Caco-2 (cell line): ENCODE measurements at regions not wholly inside any gene's neighbourhood (a gene's known extent, or its start where the extent isn't known, plus 50 kb on each side); places are given as distances from the start of the nearest gene placed in this dataset.
"Not testable (repeated sequence)": the region's sequence is repeated elsewhere in the genome, so short reads cannot be mapped to it uniquely, and the experiment has no call there.

ENCODE experiments used
- BruUV-seq: library from RNA; stranded (reverse); fragments of 400-500 nt; replicated peaks from 2 replicates; lab custom pipeline; 2021; lab: Mats Ljungman, UMichigan
- CTCF ChIA-PET: fragments of 300-600 bp; sonication (Branson Sonifier 250); formaldehyde crosslinking; loops from one replicate; lab custom pipeline; 2022; ENCODE audit warnings: antibody characterized with exemption; lab: Charles Lee
- POLR2A ChIA-PET: fragments of 300-600 bp; sonication (Branson Sonifier 250); formaldehyde crosslinking; loops from one replicate; lab custom pipeline; 2022; ENCODE audit warnings: antibody characterized with exemption; lab: Charles Lee
- DNase-seq, 2 experiments: peaks; one replicate each; pipeline versions ENCODE4 v3.0.0 to v3.0.0-alpha.2; 2020 to 2022
- H3K27me3 ChIP-seq: replicated peaks from 2 replicates; pipeline ENCODE4 v1.6.0; 2011; ENCODE audit warnings: low read length; ENCODE audit not compliant: control insufficient read depth, insufficient read depth
- H3K36me3 ChIP-seq: 2 replicates; pipeline ENCODE4 v1.5.1; 2011; ENCODE audit warnings: low read length; ENCODE audit not compliant: control insufficient read depth, insufficient read depth
- H3K4me1 ChIP-seq: fragments of 250-450 bp; sonication (Bioruptor Pico); 2 replicates; pipeline ENCODE4 v1.5.1; 2020; ENCODE audit warnings: mild to moderate bottlenecking
- H3K4me3 ChIP-seq: 2 replicates; pipeline ENCODE4 v1.5.1; 2011; ENCODE audit warnings: low read depth, mild to moderate bottlenecking, control low read depth, low read length
- H3K9me3 ChIP-seq: fragments of 250-450 bp; sonication (Bioruptor Pico); 2 replicates; pipeline ENCODE4 v1.5.1; 2020; ENCODE audit warnings: mild to moderate bottlenecking, moderate library complexity
- H3K27ac Mint-ChIP-seq: one replicate; pipeline ENCODE4 v1.8.0; 2022; ENCODE audit warnings: mixed read lengths; ENCODE audit not compliant: unreplicated experiment
- H3K27me3 Mint-ChIP-seq: one replicate; pipeline ENCODE4 v1.8.0; 2022; ENCODE audit warnings: mixed read lengths; ENCODE audit not compliant: insufficient read depth, unreplicated experiment
- H3K36me3 Mint-ChIP-seq: one replicate; pipeline ENCODE4 v1.8.0; 2022; ENCODE audit warnings: mild to moderate bottlenecking, mixed read lengths; ENCODE audit not compliant: insufficient read depth, unreplicated experiment
- H3K4me1 Mint-ChIP-seq: one replicate; pipeline ENCODE4 v1.8.0; 2022; ENCODE audit warnings: low read depth, mixed read lengths; ENCODE audit not compliant: unreplicated experiment
- H3K4me3 Mint-ChIP-seq: one replicate; pipeline ENCODE4 v1.8.0; 2022; ENCODE audit warnings: mild to moderate bottlenecking, moderate library complexity, mixed read lengths; ENCODE audit not compliant: unreplicated experiment
- H3K9me3 Mint-ChIP-seq: one replicate; pipeline ENCODE4 v1.8.0; 2022; ENCODE audit warnings: mixed read lengths; ENCODE audit not compliant: unreplicated experiment
- CTCF ChIP-seq, 2 experiments: fragments of 200-600 bp in 1 of 2; IDR thresholded peaks; 1 replicate in 1 of 2; 2 replicates in 1 of 2; pipeline versions ENCODE4 v1.5.1 to v1.8.0; 2011 to 2022; ENCODE audit warnings: antibody characterized with exemption in 1 of 2, control low read depth in 1 of 2, inconsistent platforms in 1 of 2, low read depth in 1 of 2, low read length in 1 of 2, mild to moderate bottlenecking in 1 of 2, moderate library complexity in 1 of 2; ENCODE audit not compliant: insufficient read depth in 1 of 2, severe bottlenecking in 1 of 2, unreplicated experiment in 1 of 2
- intact Hi-C: fragments of 100-400 bp; cut with micrococcal nuclease; formaldehyde crosslinking; loops from one replicate; pipeline ENCODE4 v1.10.0; 2022; ENCODE audit not compliant: unreplicated experiment

GRCh38 chr12:17577405-17577804 is 512.6 kb downstream of the RERGL start:
- TF ChIP-seq CTCF (IDR thresholded peaks at IDR 0.05; ENCODE audit: insufficient read depth in 1 of 2, low read depth in 1 of 2, low read length in 1 of 2, severe bottlenecking in 1 of 2, unreplicated experiment in 1 of 2): no peak
- no peaks in the 10 kb centered on the region for H3K9me3 Mint-ChIP-seq
- CTCF ChIA-PET: no interaction called here

GRCh38 chr12:17572250-17572649 is 517.7 kb downstream of the RERGL start:
- BruUV-seq: no TSS peak
- TF ChIP-seq CTCF (IDR thresholded peaks at IDR 0.05; ENCODE audit: insufficient read depth in 1 of 2, low read depth in 1 of 2, low read length in 1 of 2, severe bottlenecking in 1 of 2, unreplicated experiment in 1 of 2): no peak
- Mint-ChIP-seq H3K4me1 (no peaks in the 10 kb centered on the region), H3K4me3 (no peak overlapping the region), H3K27me3 (no peaks in the 10 kb centered on the region), H3K9me3 (no peaks in the 10 kb centered on the region), H3K27ac (no peak overlapping the region), H3K36me3 (no peaks in the 10 kb centered on the region)
- H3K4me3 ChIP-seq: no peak overlapping the region
- H3K27me3 ChIP-seq: no peaks in the 10 kb centered on the region
- intact Hi-C loops: no loop called here
- POLR2A ChIA-PET: no interaction called here
- no peaks in the 10 kb centered on the region for H3K4me1 ChIP-seq
- H3K9me3 ChIP-seq: no peaks in the 10 kb centered on the region
- no peak for DNase-seq
- CTCF ChIA-PET: no interaction called here
- no peaks in the 10 kb centered on the region for H3K36me3 ChIP-seq

More at GRCh38 chr12:17577405-17577804, 512.6 kb downstream of the RERGL start:
- Histone ChIP-seq H3K27me3 (no peaks in the 10 kb centered on the region), H3K4me1 (no peaks in the 10 kb centered on the region), H3K36me3 (no peaks in the 10 kb centered on the region), H3K4me3 (no peak overlapping the region), H3K9me3 (no peaks in the 10 kb centered on the region)
- Mint-ChIP-seq H3K27ac (no peak overlapping the region), H3K27me3 (no peaks in the 10 kb centered on the region), H3K36me3 (no peaks in the 10 kb centered on the region), H3K4me3 (no peak overlapping the region), H3K4me1 (no peaks in the 10 kb centered on the region)
- no TSS peak for BruUV-seq
- POLR2A ChIA-PET: no interaction called here
- intact Hi-C loops: no loop called here
- DNase-seq: no peak

- no peak for DNase-seq
- no peak for TF ChIP-seq CTCF (IDR thresholded peaks at IDR 0.05; ENCODE audit: insufficient read depth in 1 of 2, low read depth in 1 of 2, low read length in 1 of 2, severe bottlenecking in 1 of 2, unreplicated experiment in 1 of 2)
- H3K9me3 ChIP-seq: no peaks in the 10 kb centered on the region
- Mint-ChIP-seq H3K9me3 (no peaks in the 10 kb centered on the region), H3K4me1 (no peaks in the 10 kb centered on the region), H3K4me3 (no peak overlapping the region), H3K36me3 (no peaks in the 10 kb centered on the region), H3K27me3 (no peaks in the 10 kb centered on the region), H3K27ac (no peak overlapping the region)
- intact Hi-C loops: no loop called here
- ChIA-PET CTCF (no interaction called here), POLR2A (no interaction called here)
- no peaks in the 10 kb centered on the region for H3K4me1 ChIP-seq
- no TSS peak for BruUV-seq
- no peak overlapping the region for H3K4me3 ChIP-seq
- no peaks in the 10 kb centered on the region for H3K27me3 ChIP-seq
- H3K36me3 ChIP-seq: no peaks in the 10 kb centered on the region
Observed at GRCh38 chr12:17571047-17571446, 518.9 kb downstream of the RERGL start.

GRCh38 chr12:17564630-17565029 is 525.4 kb downstream of the RERGL start:
- H3K9me3 Mint-ChIP-seq: peaks cover 10% of the 10 kb centered on the region
- BruUV-seq, intact Hi-C loops, H3K9me3 ChIP-seq, H3K27me3 ChIP-seq, H3K36me3 ChIP-seq, H3K4me3 ChIP-seq, CTCF ChIA-PET, H3K36me3 Mint-ChIP-seq, H3K27ac Mint-ChIP-seq, POLR2A ChIA-PET, H3K27me3 Mint-ChIP-seq, H3K4me1 Mint-ChIP-seq, H3K4me1 ChIP-seq, DNase-seq, H3K4me3 Mint-ChIP-seq: not testable (repeated sequence)
